Activated T-helper 1 cell treated with anti-CD3 and anti-CD28 coated beads, Interleukin-12 subunit alpha, Interleukin-12 subunit beta, Interleukin-2, Interleukin-4 antibody, amounts not matched to agents 30 ng/mL and 10 ng/mL and 1 ng/mL, durations not matched to agents 14 hours and 24 hours and 36 hours (primary cell): ENCODE measurements at regions not wholly inside any gene's neighbourhood (a gene's known extent, or its start where the extent isn't known, plus 50 kb on each side); places are given as distances from the start of the nearest gene placed in this dataset.

Experiments used
- DNase-seq: peaks from one replicate; pipeline ENCODE4 v3.0.0; 2021; ENCODE audit warnings: low spot score
- H3K27ac Mint-ChIP-seq: one replicate; pipeline ENCODE4 v1.8.0; 2021; ENCODE audit warnings: mild to moderate bottlenecking, mixed read lengths
- H3K27me3 Mint-ChIP-seq: one replicate; pipeline ENCODE4 v1.8.0; 2022; ENCODE audit warnings: mild to moderate bottlenecking, moderate library complexity, mixed read lengths; ENCODE audit not compliant: insufficient read depth
- H3K36me3 Mint-ChIP-seq: one replicate; pipeline ENCODE4 v1.8.0; 2021; ENCODE audit warnings: low read depth, mixed read lengths
- H3K4me1 Mint-ChIP-seq: one replicate; pipeline ENCODE4 v1.8.0; 2021; ENCODE audit warnings: low read depth, mixed read lengths
- H3K4me3 Mint-ChIP-seq: one replicate; pipeline ENCODE4 v1.8.0; 2021; ENCODE audit warnings: mild to moderate bottlenecking, moderate library complexity, mixed read lengths
- H3K9me3 Mint-ChIP-seq: one replicate; pipeline ENCODE4 v1.8.0; 2021; ENCODE audit warnings: mixed read lengths
- intact Hi-C: fragments of 100-400 bp; cut with micrococcal nuclease; formaldehyde crosslinking; loops from one replicate; pipeline ENCODE4 v1.15.1; 2024

GRCh38 chr4:148986951-148987350, 544.7 kb upstream of the NR3C2 start:
- Mint-ChIP-seq H3K4me1 (no peaks in the 10 kb centered on the region), H3K4me3 (no peak overlapping the region), H3K27ac (no peak overlapping the region), H3K36me3 (no peaks in the 10 kb centered on the region), H3K9me3 (no peaks in the 10 kb centered on the region), H3K27me3 (no peaks in the 10 kb centered on the region)
- intact Hi-C loops: no loop called here
- DNase-seq: no peak

- no peaks in the 10 kb centered on the region for H3K36me3 Mint-ChIP-seq
- DNase-seq: no peak
- no peak overlapping the region for H3K27ac Mint-ChIP-seq
- intact Hi-C loops: no loop called here
- no peaks in the 10 kb centered on the region for H3K4me1 Mint-ChIP-seq
- H3K9me3 Mint-ChIP-seq: no peaks in the 10 kb centered on the region
- H3K4me3 Mint-ChIP-seq: no peak overlapping the region
- H3K27me3 Mint-ChIP-seq: no peaks in the 10 kb centered on the region
Observed at GRCh38 chr4:148984951-148985350, 542.7 kb upstream of the NR3C2 start.

DNA sequence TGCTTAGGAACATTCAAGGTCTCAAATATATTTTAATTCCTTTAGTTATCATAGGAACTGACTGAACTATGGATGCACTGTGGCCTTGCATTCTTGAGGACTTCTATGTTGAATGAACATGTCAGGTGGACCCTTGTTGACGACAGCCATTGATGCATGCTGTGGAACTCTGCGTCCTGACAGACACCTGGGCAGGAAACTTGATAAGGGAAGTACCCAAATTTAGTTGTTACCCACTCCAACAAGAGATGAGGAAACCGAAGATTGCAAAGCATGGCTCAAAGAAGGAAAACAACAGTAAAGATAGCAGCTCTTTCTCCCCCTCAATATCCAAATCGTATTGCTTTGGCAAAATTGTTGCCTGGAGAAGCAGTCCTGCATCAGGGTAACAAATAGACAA, 540.0 kb upstream of the NR3C2 start:
- Mint-ChIP-seq H3K9me3 (peaks cover 5% of the 10 kb centered on the region), H3K27ac (no peak overlapping the region), H3K27me3 (no peaks in the 10 kb centered on the region), H3K4me1 (no peaks in the 10 kb centered on the region), H3K4me3 (no peak overlapping the region), H3K36me3 (no peaks in the 10 kb centered on the region)
- intact Hi-C loops: no loop called here
- no peak for DNase-seq

DNA sequence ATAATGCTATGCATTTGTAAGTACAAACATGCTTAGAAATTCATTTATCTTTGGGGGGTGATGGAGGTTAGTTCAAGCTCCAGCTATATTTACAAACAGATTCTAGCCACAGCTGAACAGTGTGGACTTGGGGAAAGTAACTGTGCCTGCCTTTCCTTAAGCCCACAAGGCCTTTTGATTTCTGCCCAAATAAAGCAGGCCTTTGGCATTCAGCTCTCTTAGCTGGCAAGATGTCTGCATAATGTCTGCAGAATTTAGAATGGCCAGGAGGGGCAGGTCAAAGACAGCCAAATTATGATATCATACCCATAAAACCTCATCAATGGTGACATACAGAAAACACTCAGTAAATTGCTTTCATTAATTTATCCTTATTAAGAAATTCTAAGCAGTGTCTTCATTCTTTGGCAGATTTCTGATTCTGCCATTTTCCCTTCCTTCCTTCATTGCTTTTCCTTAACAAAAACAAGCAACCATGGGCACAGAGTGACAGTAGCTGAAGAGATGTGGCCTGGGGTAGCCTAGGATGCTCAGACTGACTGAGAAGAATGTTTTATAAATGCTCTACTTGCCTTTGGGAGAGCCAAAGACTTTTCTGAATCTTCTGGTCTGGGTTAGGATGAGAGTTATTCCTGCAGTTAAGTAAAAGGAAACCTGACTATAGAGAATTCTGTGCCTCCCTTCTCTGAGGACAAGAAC, 538.7 kb upstream of the NR3C2 start:
- Mint-ChIP-seq H3K4me3 (no peak overlapping the region), H3K4me1 (no peaks in the 10 kb centered on the region), H3K36me3 (no peaks in the 10 kb centered on the region)

DNA sequence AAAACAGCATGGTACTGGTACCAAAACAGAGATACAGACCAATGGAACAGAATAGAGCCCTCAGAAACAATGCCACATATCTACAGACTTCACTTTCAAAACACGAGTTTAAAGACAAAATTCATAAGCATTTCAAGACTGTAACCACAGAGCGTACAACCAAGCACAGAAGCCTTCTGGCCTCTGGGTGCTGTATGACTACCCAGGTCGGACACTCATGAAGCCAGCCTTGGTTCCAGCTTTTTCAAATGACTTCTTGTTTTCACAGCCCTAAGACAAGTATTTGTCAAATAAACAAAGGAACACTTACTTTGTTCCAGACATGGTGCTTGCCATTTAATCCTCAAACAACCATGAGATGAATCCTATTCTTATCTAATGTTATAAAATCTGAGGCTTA, 536.1 kb upstream of the NR3C2 start:
- no peaks in the 10 kb centered on the region for H3K27me3 Mint-ChIP-seq
- no peaks in the 10 kb centered on the region for H3K36me3 Mint-ChIP-seq
- H3K9me3 Mint-ChIP-seq: peaks cover 5% of the 10 kb centered on the region
- no peak for DNase-seq
- H3K4me1 Mint-ChIP-seq: no peaks in the 10 kb centered on the region
- intact Hi-C loops: no loop called here
- no peak overlapping the region for H3K4me3 Mint-ChIP-seq
- H3K27ac Mint-ChIP-seq: no peak overlapping the region

More for the DNA sequence above, 538.7 kb upstream of the NR3C2 start:
- Mint-ChIP-seq H3K27me3 (no peaks in the 10 kb centered on the region), H3K9me3 (peaks cover 5% of the 10 kb centered on the region), H3K27ac (no peak overlapping the region)
- no peak for DNase-seq
- intact Hi-C loops: no loop called here

GRCh38 chr4:148975464-148975863, 533.2 kb upstream of the NR3C2 start:
- no peaks in the 10 kb centered on the region for H3K36me3 Mint-ChIP-seq
- intact Hi-C loops: no loop called here
- H3K4me1 Mint-ChIP-seq: no peaks in the 10 kb centered on the region
- H3K9me3 Mint-ChIP-seq: peaks cover 5% of the 10 kb centered on the region
- no peak overlapping the region for H3K27ac Mint-ChIP-seq
- H3K27me3 Mint-ChIP-seq: no peaks in the 10 kb centered on the region
- DNase-seq: no peak
- H3K4me3 Mint-ChIP-seq: no peak overlapping the region

- Mint-ChIP-seq H3K27me3 (no peaks in the 10 kb centered on the region), H3K36me3 (no peaks in the 10 kb centered on the region), H3K4me1 (no peaks in the 10 kb centered on the region), H3K27ac (no peak overlapping the region), H3K9me3 (peaks cover 4% of the 10 kb centered on the region), H3K4me3 (no peak overlapping the region)
- intact Hi-C loops: no loop called here
- DNase-seq: no peak
Observed at GRCh38 chr4:148965080-148965479, 522.9 kb upstream of the NR3C2 start.

GRCh38 chr4:148964456-148964855, 522.2 kb upstream of the NR3C2 start:
- H3K27ac Mint-ChIP-seq: no peak overlapping the region

GRCh38 chr4:148962539-148963290, 520.5 kb upstream of the NR3C2 start:
- Mint-ChIP-seq H3K36me3 (no peaks in the 10 kb centered on the region), H3K4me3 (no peak overlapping the region), H3K9me3 (peaks cover 4% of the 10 kb centered on the region), H3K27me3 (no peaks in the 10 kb centered on the region), H3K4me1 (no peaks in the 10 kb centered on the region), H3K27ac (no peak overlapping the region)
- intact Hi-C loops: no loop called here
- no peak for DNase-seq

More at GRCh38 chr4:148964456-148964855, 522.2 kb upstream of the NR3C2 start:
- intact Hi-C loops: no loop called here
- Mint-ChIP-seq H3K9me3 (peaks cover 4% of the 10 kb centered on the region), H3K27me3 (no peaks in the 10 kb centered on the region), H3K4me1 (no peaks in the 10 kb centered on the region), H3K4me3 (no peak overlapping the region), H3K36me3 (no peaks in the 10 kb centered on the region)
- DNase-seq: no peak

DNA sequence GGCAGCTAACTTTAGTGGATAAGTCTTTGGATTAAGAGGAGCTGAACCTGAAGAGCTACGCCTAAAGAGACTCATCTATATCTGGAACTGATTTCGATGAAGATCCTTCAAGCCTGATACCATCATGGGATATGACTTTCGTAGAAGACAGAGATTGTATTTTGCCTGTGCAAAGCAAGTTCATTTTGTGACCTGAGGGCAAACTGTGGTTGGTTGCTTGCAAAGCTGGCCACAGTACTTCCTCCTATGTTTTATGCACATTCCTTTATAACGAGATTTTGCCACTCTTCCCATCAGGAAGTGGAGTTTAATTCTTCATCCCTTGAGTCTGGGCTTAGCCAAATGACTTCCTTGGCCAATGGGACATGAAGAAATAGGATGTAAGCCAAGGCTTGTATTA, 519.3 kb upstream of the NR3C2 start:
- Mint-ChIP-seq H3K4me1 (no peaks in the 10 kb centered on the region), H3K9me3 (peaks cover 4% of the 10 kb centered on the region), H3K27me3 (no peaks in the 10 kb centered on the region), H3K4me3 (no peak overlapping the region), H3K36me3 (no peaks in the 10 kb centered on the region), H3K27ac (no peak overlapping the region)
- DNase-seq: no peak
- intact Hi-C loops: no loop called here

DNA sequence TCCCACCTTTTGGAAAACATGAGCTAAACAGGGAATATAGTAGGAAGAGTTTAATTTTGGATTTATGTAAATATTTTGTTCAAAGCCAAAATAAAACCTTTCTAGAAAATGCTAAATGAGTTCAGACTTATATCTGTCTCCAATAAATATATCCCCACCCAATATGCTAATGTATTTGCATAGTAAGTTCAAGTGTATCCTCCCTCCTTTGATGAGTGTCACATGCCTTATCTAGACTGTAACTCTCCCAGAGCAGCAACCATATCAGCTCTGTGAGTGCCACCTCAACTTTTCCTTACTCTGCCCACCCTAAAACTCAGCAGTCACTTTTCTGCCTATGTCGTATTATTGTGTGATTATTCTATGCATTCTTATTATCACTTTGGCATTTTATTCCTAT, 516.1 kb upstream of the NR3C2 start:
- intact Hi-C loops: no loop called here
- Mint-ChIP-seq H3K4me1 (no peaks in the 10 kb centered on the region), H3K36me3 (no peaks in the 10 kb centered on the region)

DNA sequence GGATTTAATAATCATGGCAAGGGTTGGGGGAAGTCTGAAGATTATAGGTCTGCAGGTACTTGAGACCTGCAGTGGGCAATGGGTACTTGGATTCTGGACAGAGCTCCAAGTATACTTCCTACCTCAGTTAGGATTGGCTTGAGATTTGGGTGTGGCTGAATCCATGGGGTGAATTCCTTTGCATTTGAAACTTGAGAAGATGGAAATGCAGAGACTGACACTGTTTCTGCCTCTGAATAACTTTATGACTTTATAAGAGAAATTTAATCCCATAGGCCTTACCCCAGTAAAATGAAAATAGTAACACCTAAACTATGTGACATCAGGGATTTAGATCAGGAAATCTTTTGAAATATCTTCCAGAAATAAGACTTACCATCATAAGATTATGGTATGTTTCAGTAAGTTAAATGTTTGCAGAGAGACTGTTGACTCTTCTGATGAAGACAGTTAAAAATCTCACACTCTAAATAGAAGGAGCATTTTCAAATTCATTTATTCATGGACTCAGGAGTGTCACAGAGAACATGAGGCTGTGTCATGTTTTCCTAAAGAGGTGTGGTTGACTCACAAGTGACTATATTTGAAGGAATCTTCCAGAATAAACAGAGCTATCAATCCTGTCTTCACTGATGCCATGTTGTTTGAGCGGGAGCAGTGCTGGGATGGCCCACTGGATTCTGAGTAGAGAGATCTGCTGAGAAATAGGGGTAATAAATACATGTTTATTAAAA, 513.5 kb upstream of the NR3C2 start:
- H3K4me3 Mint-ChIP-seq: no peak overlapping the region
- intact Hi-C loops: no loop called here
- no peaks in the 10 kb centered on the region for H3K4me1 Mint-ChIP-seq
- H3K27me3 Mint-ChIP-seq: no peaks in the 10 kb centered on the region
- H3K36me3 Mint-ChIP-seq: no peaks in the 10 kb centered on the region
- DNase-seq: no peak
- no peak overlapping the region for H3K27ac Mint-ChIP-seq
- H3K9me3 Mint-ChIP-seq: no peaks in the 10 kb centered on the region

More for the DNA sequence above, 516.1 kb upstream of the NR3C2 start:
- peaks cover 4% of the 10 kb centered on the region for H3K9me3 Mint-ChIP-seq
- H3K4me3 Mint-ChIP-seq: no peak overlapping the region
- H3K27me3 Mint-ChIP-seq: no peaks in the 10 kb centered on the region
- DNase-seq: no peak
- H3K27ac Mint-ChIP-seq: no peak overlapping the region
